ENCODE measurements at regions not wholly inside any gene's neighbourhood (a gene's known extent, or its start where the extent isn't known, plus 50 kb on each side); places are given as distances from the start of the nearest gene placed in this dataset.

- Histone ChIP-seq H4K20me1 (replicated peaks; ENCODE audit: control insufficient read depth, insufficient read depth, low read length) (no peaks in the 10 kb centered on the region), H3K9me1 (ENCODE audit: control insufficient read depth, insufficient read depth, low read length) (no peaks in the 10 kb centered on the region), H3K9me3 (replicated peaks; ENCODE audit: control insufficient read depth, insufficient read depth, low read depth, low read length) (no peaks in the 10 kb centered on the region), H3K4me1 (replicated peaks in 1 of 2; ENCODE audit: control insufficient read depth in 2 of 2, insufficient read depth in 2 of 2, low read length in 2 of 2) (no peaks in the 10 kb centered on the region), H3K27me3 (ENCODE audit: control insufficient read depth in 2 of 2, insufficient read depth in 2 of 2, low read length in 2 of 2) (no peaks in the 10 kb centered on the region), H3K9ac (ENCODE audit: insufficient read depth in 1 of 2, low read depth in 2 of 2, low read length in 2 of 2) (no peak overlapping the region), H3K4me2 (ENCODE audit: insufficient read depth, low read length) (no peak overlapping the region), H3K36me3 (ENCODE audit: control insufficient read depth, insufficient read depth, low read length) (no peaks in the 10 kb centered on the region), H3K79me2 (ENCODE audit: control insufficient read depth, insufficient read depth, low read length) (no peaks in the 10 kb centered on the region), H2AFZ (ENCODE audit: low read depth, low read length) (no peak overlapping the region), H3K27ac (ENCODE audit: extremely low read depth, low read depth, low read length) (no peak overlapping the region), H3K4me3 (no peak overlapping the region)
- no TSS peak for BruUV-seq (replicated peaks)
- in situ Hi-C loops (cut with MboI) (no loop called here), intact Hi-C loops (cut with micrococcal nuclease) (no loop called here)
- TF ChIP-seq VEZF1 (CRISPR knock-in tag; IDR thresholded peaks at IDR 0.05) = no peak
- CTCF ChIA-PET (ENCODE audit: low intra/inter-chr PET ratio) = no interaction called here
- POLR2A ChIA-PET = no interaction called here
- DNase-seq (ENCODE audit: extremely low read depth in 1 of 4, low spot score in 3 of 4) (no peak), FAIRE-seq (no peak), ATAC-seq (no peak)
- 0% methylated on average over 2 of the region's 2 CpGs for WGBS (ENCODE audit: insufficient coverage, low coverage, missing lambda C conversion rate)
Observed at GRCh38 chr13:31681133-31681532, 58.2 kb upstream of the RXFP2 start.

- Histone ChIP-seq H3K4me1 (replicated peaks in 1 of 2; ENCODE audit: control insufficient read depth in 2 of 2, insufficient read depth in 2 of 2, low read length in 2 of 2) (no peaks in the 10 kb centered on the region), H3K79me2 (ENCODE audit: control insufficient read depth, insufficient read depth, low read length) (no peaks in the 10 kb centered on the region), H2AFZ (ENCODE audit: low read depth, low read length) (no peak overlapping the region), H3K27me3 (ENCODE audit: control insufficient read depth in 2 of 2, insufficient read depth in 2 of 2, low read length in 2 of 2) (no peaks in the 10 kb centered on the region), H3K4me3 (no peak overlapping the region), H3K4me2 (ENCODE audit: insufficient read depth, low read length) (no peak overlapping the region), H3K27ac (ENCODE audit: extremely low read depth, low read depth, low read length) (no peak overlapping the region), H3K9me1 (ENCODE audit: control insufficient read depth, insufficient read depth, low read length) (no peaks in the 10 kb centered on the region), H3K9me3 (replicated peaks; ENCODE audit: control insufficient read depth, insufficient read depth, low read depth, low read length) (no peaks in the 10 kb centered on the region), H4K20me1 (replicated peaks; ENCODE audit: control insufficient read depth, insufficient read depth, low read length) (no peaks in the 10 kb centered on the region), H3K36me3 (ENCODE audit: control insufficient read depth, insufficient read depth, low read length) (no peaks in the 10 kb centered on the region), H3K9ac (ENCODE audit: insufficient read depth in 1 of 2, low read depth in 2 of 2, low read length in 2 of 2) (no peak overlapping the region)
- in situ Hi-C loops (cut with MboI) = no loop called here
- FAIRE-seq = no peak
- no TSS peak for BruUV-seq (replicated peaks)
- ATAC-seq = no peak
- intact Hi-C loops (cut with micrococcal nuclease) = no loop called here
- TF ChIP-seq CEBPZ (IDR thresholded peaks at IDR 0.05; ENCODE audit: borderline replicate concordance, low read depth, low read length) (no peak), MAX (CRISPR knock-in tag; IDR thresholded peaks at IDR 0.05) (no peak), RHOXF2B (CRISPR knock-in tag; conservative IDR thresholded peaks at IDR 0.05) (no peak), CHCHD3 (CRISPR knock-in tag; IDR thresholded peaks at IDR 0.05) (no peak), CSDE1 (IDR thresholded peaks at IDR 0.05) (no peak), TCF3 (CRISPR knock-in tag; IDR thresholded peaks at IDR 0.05) (no peak), PML (IDR thresholded peaks at IDR 0.05; ENCODE audit: low read length) (no peak), ATF1 (CRISPR knock-in tag; IDR thresholded peaks at IDR 0.05) (no peak), ATF1 (tag; IDR thresholded peaks at IDR 0.05) (no peak), FOSL1 (tag; conservative IDR thresholded peaks at IDR 0.05) (no peak)
- WGBS (ENCODE audit: insufficient coverage, low coverage, missing lambda C conversion rate) = 3% methylated on average over 2 of the region's 2 CpGs
- no peak for DNase-seq (ENCODE audit: extremely low read depth in 1 of 4, low spot score in 3 of 4)
- ChIA-PET CTCF (ENCODE audit: low intra/inter-chr PET ratio) (no interaction called here), POLR2A (no interaction called here)
Observed at GRCh38 chr13:31684466-31684865, 54.9 kb upstream of the RXFP2 start.

All from K562 (cell line).